OCI-LY3 (cell line): ENCODE measurements at regions not wholly inside any gene's neighbourhood (a gene's known extent, or its start where the extent isn't known, plus 50 kb on each side); places are given as distances from the start of the nearest gene placed in this dataset.

Experiments
- H2AFZ ChIP-seq: fragments of 200-600, 300-600 bp; shearing (Covaris generic); 2 replicates; pipeline ENCODE4 v1.6.0; 2014; ENCODE audit warnings: antibody characterized with exemption, low read depth, low read length
- H3K27ac ChIP-seq: fragments of 200-600, 300-600 bp; sonication (generic); 2 replicates; pipeline ENCODE4 v1.5.1; 2014; ENCODE audit warnings: mild to moderate bottlenecking, low read length, moderate library complexity, mixed read lengths
- H3K27me3 ChIP-seq: fragments of 200-600, 300-600 bp; sonication (generic); 2 replicates; pipeline ENCODE4 v1.6.1; 2014; ENCODE audit warnings: low read depth, low read length, mixed read lengths
- H3K36me3 ChIP-seq: fragments of 200-600, 300-600 bp; sonication (generic); replicated peaks from 2 replicates; pipeline ENCODE3; 2014; ENCODE audit warnings: low read depth, low read length, mixed read lengths
- H3K4me1 ChIP-seq: fragments of 300-600, 200-600 bp; sonication (generic); 2 replicates; pipeline ENCODE4 v1.6.1; 2014; ENCODE audit warnings: low read length, mixed read lengths
- H3K4me2 ChIP-seq: fragments of 200-600, 300-600 bp; sonication (generic); 2 replicates; pipeline ENCODE4 v1.6.1; 2014; ENCODE audit warnings: low read length, mixed read lengths
- H3K4me3 ChIP-seq: fragments of 300-600, 200-600 bp; sonication (generic); 2 replicates; pipeline ENCODE4 v1.5.1; 2014; ENCODE audit warnings: antibody characterized with exemption, mild to moderate bottlenecking, low read length, moderate library complexity
- H3K79me2 ChIP-seq: fragments of 300-600, 200-600 bp; shearing (Covaris generic); 2 replicates; pipeline ENCODE4 v1.6.1; 2014; ENCODE audit warnings: mild to moderate bottlenecking, low read length, mixed read lengths
- H3K9ac ChIP-seq: fragments of 300-600, 200-600 bp; shearing (Covaris generic); 2 replicates; pipeline ENCODE4 v1.6.0; 2014; ENCODE audit warnings: mild to moderate bottlenecking, low read length, moderate library complexity
- H3K9me3 ChIP-seq: fragments of 200-600, 300-600 bp; shearing (Covaris generic); 2 replicates; pipeline ENCODE4 v1.6.1; 2014; ENCODE audit warnings: low read length, mixed read lengths; ENCODE audit not compliant: insufficient read depth
- H4K20me1 ChIP-seq: fragments of 200-600, 300-600 bp; sonication (generic); 2 replicates; pipeline ENCODE4 v1.6.1; 2016; ENCODE audit warnings: low read length, mixed read lengths; ENCODE audit not compliant: insufficient read depth
- EZH2phosphoT487 ChIP-seq: fragments of 200-600 bp; shearing (Covaris generic); IDR thresholded peaks from 2 replicates; pipeline ENCODE4 v1.6.1; 2018; ENCODE audit warnings: antibody characterized with exemption, mixed run types, low read depth
- TF ChIP-seq, protein P1 (sequence below): fragments of 200-600, 300-600 bp; sonication (generic); IDR thresholded peaks from 2 replicates; pipeline ENCODE4 v1.5.1; 2014; ENCODE audit warnings: antibody characterized with exemption, low read length, low read depth

DNA sequence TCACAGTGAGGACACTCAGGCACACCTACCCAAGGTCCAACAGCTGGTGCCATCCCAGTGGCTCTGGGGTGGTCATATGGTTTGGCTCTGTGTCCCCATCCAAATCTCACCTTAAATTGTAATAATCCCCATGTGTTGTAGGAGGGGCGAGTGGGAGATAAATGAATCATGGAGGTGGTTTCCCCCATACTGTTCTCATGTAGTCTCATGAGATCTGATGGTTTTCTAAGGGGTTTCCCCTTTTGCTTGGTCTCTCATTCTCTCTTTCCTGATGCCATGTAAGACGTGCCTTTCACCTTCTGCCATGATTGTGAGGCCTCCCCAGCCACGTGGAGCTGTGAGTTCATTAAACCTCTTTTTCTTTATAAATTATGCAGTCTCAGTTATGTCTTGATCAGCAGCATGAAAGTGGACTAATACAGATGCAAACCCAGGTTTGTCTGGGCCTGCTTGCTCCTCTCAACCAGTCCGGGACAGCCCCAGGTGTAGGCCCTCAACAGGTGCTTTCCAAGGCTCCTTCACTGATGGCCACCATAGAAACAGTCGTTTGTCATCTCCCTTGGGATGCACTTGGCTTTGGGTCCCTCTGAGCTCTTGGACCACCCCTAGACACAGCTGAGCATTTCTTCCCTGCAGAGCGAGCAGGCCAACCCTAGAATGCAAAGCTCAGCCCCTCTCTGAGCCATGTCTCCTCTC, 101.3 kb upstream of the CTBP2 start:
- Histone ChIP-seq H3K36me3 (no peaks in the 10 kb centered on the region), H3K9me3 (no peaks in the 10 kb centered on the region), H2AFZ (no peak overlapping the region), H3K27ac (no peak overlapping the region), H3K27me3 (no peaks in the 10 kb centered on the region), H4K20me1 (no peaks in the 10 kb centered on the region), H3K4me2 (no peak overlapping the region), H3K4me1 (no peaks in the 10 kb centered on the region), H3K4me3 (no peak overlapping the region), H3K9ac (no peak overlapping the region), H3K79me2 (no peaks in the 10 kb centered on the region)
- TF ChIP-seq EZH2phosphoT487: no peak
- TF ChIP-seq, protein P1, sequence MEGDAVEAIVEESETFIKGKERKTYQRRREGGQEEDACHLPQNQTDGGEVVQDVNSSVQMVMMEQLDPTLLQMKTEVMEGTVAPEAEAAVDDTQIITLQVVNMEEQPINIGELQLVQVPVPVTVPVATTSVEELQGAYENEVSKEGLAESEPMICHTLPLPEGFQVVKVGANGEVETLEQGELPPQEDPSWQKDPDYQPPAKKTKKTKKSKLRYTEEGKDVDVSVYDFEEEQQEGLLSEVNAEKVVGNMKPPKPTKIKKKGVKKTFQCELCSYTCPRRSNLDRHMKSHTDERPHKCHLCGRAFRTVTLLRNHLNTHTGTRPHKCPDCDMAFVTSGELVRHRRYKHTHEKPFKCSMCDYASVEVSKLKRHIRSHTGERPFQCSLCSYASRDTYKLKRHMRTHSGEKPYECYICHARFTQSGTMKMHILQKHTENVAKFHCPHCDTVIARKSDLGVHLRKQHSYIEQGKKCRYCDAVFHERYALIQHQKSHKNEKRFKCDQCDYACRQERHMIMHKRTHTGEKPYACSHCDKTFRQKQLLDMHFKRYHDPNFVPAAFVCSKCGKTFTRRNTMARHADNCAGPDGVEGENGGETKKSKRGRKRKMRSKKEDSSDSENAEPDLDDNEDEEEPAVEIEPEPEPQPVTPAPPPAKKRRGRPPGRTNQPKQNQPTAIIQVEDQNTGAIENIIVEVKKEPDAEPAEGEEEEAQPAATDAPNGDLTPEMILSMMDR: no peak

DNA sequence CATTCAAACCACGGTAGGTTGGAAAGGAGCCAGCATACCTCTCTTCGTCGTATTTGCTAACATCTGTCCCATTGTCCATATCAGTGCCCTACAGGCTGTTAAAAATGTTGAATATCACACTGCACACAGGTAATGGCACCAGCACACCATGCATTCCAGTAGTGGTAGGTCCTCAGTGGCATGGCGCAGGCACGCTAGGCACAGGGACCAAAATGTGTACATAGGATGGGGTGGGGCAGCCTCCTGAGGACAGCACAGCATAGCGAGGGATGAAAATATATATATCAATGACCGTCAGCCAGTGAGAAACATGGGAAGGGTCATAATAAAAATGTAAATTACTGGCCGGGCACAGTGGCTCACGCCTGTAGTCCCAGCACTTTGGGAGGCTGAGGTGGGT, 99.9 kb upstream of the CTBP2 start:
- H3K4me3 ChIP-seq: no peak overlapping the region
- no peak overlapping the region for H2AFZ ChIP-seq
- TF ChIP-seq EZH2phosphoT487: no peak
- TF ChIP-seq, protein P1: no peak
- no peaks in the 10 kb centered on the region for H4K20me1 ChIP-seq
- no peak overlapping the region for H3K4me2 ChIP-seq
- H3K36me3 ChIP-seq: no peaks in the 10 kb centered on the region
- H3K4me1 ChIP-seq: no peaks in the 10 kb centered on the region
- H3K27me3 ChIP-seq: no peaks in the 10 kb centered on the region
- no peak overlapping the region for H3K27ac ChIP-seq
- no peak overlapping the region for H3K9ac ChIP-seq
- H3K9me3 ChIP-seq: no peaks in the 10 kb centered on the region
- H3K79me2 ChIP-seq: no peaks in the 10 kb centered on the region

DNA sequence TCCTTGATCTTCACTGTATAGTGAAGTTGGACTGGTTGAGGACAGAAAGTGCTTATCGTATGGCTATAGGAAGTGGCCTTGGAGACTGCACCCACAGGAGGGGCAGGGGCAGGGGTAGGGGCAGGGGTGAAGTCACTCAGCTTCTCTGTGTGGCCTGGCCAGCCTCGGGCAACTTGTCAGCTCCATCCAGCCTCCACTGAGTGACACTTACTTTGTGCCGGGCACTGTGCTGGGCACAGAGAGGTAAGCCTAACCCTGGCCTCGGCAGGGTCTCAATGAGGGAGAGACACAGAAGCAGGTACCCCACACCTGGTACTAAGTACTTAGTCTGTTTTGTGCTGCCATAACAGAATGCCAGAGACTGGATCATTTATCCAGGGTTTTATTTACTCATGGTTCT, 99.3 kb upstream of the CTBP2 start:
- no peak overlapping the region for H3K4me3 ChIP-seq
- no peaks in the 10 kb centered on the region for H3K27me3 ChIP-seq
- no peaks in the 10 kb centered on the region for H3K79me2 ChIP-seq
- no peak overlapping the region for H3K4me2 ChIP-seq
- no peak overlapping the region for H3K9ac ChIP-seq
- H3K27ac ChIP-seq: no peak overlapping the region
- TF ChIP-seq, protein P1: no peak
- no peak for TF ChIP-seq EZH2phosphoT487
- no peaks in the 10 kb centered on the region for H3K9me3 ChIP-seq
- H4K20me1 ChIP-seq: no peaks in the 10 kb centered on the region
- H3K4me1 ChIP-seq: no peaks in the 10 kb centered on the region
- H3K36me3 ChIP-seq: no peaks in the 10 kb centered on the region
- H2AFZ ChIP-seq: no peak overlapping the region

DNA sequence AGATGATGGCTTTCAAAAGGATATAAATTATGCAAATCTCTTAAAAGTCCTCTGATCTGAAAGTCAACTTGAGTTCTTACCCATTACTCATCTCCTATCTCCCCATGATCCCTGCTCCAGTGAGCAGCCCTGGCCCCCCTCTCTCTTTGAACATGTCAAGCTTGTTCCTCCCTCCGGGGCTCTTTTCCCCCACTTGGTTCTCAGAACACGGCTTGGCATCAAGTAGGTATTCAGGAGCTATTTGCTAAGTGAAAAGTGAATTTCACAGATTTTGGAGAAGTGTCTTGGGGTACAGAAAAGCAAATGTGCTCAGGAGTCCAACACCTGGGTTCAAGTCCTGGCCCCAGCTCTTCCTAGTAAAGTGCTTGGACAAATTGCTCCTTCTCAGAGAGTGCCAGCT, 98.3 kb upstream of the CTBP2 start:
- H3K36me3 ChIP-seq: no peaks in the 10 kb centered on the region
- H3K79me2 ChIP-seq: no peaks in the 10 kb centered on the region
- H3K4me1 ChIP-seq: no peaks in the 10 kb centered on the region
- no peaks in the 10 kb centered on the region for H4K20me1 ChIP-seq
- H3K4me2 ChIP-seq: no peak overlapping the region
- no peak overlapping the region for H3K9ac ChIP-seq
- no peak overlapping the region for H3K4me3 ChIP-seq
- H3K9me3 ChIP-seq: no peaks in the 10 kb centered on the region
- no peaks in the 10 kb centered on the region for H3K27me3 ChIP-seq
- no peak for TF ChIP-seq EZH2phosphoT487
- TF ChIP-seq, protein P1: no peak
- no peak overlapping the region for H3K27ac ChIP-seq
- no peak overlapping the region for H2AFZ ChIP-seq
